SU-DHL-6 (cell line): ENCODE measurements at regions not wholly inside any gene's neighbourhood (a gene's known extent, or its start where the extent isn't known, plus 50 kb on each side); places are given as distances from the start of the nearest gene placed in this dataset.

Experiments used
- CTCF ChIP-seq: fragments of 200-600 bp; sonication (generic); IDR thresholded peaks from one replicate; pipeline ENCODE4 v1.5.1; 2017; ENCODE audit warnings: antibody characterized with exemption, mild to moderate bottlenecking, low read length, moderate library complexity; ENCODE audit not compliant: insufficient read depth, poor library complexity, severe bottlenecking
- EZH2phosphoT487 ChIP-seq: fragments of 200-600 bp; sonication (generic), shearing (Covaris generic); conservative IDR thresholded peaks from 2 replicates; pipeline ENCODE4 v1.6.1; 2018; ENCODE audit warnings: mild to moderate bottlenecking, antibody characterized with exemption, low read length, moderate library complexity, mixed read lengths

- TF ChIP-seq CTCF (no peak), EZH2phosphoT487 (no peak)
Measured at GRCh38 chr3:102165367-102165766, 269.4 kb upstream of the ZPLD1 start.
